Stimulated activated CD4-positive, alpha-beta T cell treated with anti-CD3 and anti-CD28 coated beads, Interleukin-15, amount 100 ng/mL, for 48 hours (primary cell): ENCODE measurements at regions not wholly inside any gene's neighbourhood (a gene's known extent, or its start where the extent isn't known, plus 50 kb on each side); places are given as distances from the start of the nearest gene placed in this dataset.
"Not testable (repeated sequence)": the region's sequence is repeated elsewhere in the genome, so short reads cannot be mapped to it uniquely, and the experiment has no call there.

ENCODE experiments used
- DNase-seq, 2 donors: peaks; one replicate each; pipeline ENCODE4 v3.0.0-alpha.2; 2020; ENCODE audit warnings: low read depth in 2 of 2

DNA sequence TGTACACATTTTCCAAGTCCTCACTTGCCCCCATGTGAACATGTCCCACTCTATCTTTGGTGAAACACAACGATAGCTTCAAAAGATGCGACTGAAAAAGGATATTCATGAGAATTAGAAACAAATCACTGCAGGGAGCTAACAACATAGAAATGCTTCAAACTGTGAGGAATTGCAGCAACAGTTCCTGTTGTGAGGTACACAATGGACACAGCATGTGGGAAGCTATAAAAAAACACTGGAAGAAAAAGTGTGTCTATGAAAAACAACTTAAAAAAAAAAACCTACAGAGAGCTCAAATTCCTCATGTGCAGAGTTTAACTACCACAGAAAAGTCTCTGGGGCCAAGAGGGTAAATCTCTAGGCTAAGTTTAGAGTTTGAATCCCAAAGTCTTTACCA lies 51.6 kb upstream of the BLTP1 start:
- no peak for DNase-seq

DNA sequence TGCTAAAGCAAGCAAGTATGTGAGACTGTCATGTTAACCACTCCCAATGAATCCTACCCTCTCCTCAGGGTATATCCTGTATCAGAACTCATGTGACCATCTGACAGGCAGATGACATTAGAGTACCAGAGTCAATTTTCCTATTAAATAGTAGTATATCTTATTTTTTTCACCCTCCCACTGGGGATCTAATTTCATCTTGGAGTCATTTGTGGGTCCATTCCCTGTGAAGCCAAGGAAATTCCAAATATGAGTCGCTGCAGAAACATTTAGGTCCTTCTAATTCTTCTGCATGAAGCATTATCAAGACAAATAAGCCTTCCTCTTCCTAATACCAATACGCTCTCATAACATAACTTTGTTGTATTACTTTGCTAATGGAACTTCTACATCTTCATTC lies 52.2 kb upstream of the BLTP1 start:
- no peak for DNase-seq

- DNase-seq, result no peak
Measured at GRCh38 chr4:122091836-122092405, 60.2 kb upstream of the BLTP1 start.

- DNase-seq, result no peak
Measured at GRCh38 chr4:122091397-122091796, 60.7 kb upstream of the BLTP1 start.

- no peak for DNase-seq
Measured at GRCh38 chr4:122090989-122091388, 61.1 kb upstream of the BLTP1 start.

DNA sequence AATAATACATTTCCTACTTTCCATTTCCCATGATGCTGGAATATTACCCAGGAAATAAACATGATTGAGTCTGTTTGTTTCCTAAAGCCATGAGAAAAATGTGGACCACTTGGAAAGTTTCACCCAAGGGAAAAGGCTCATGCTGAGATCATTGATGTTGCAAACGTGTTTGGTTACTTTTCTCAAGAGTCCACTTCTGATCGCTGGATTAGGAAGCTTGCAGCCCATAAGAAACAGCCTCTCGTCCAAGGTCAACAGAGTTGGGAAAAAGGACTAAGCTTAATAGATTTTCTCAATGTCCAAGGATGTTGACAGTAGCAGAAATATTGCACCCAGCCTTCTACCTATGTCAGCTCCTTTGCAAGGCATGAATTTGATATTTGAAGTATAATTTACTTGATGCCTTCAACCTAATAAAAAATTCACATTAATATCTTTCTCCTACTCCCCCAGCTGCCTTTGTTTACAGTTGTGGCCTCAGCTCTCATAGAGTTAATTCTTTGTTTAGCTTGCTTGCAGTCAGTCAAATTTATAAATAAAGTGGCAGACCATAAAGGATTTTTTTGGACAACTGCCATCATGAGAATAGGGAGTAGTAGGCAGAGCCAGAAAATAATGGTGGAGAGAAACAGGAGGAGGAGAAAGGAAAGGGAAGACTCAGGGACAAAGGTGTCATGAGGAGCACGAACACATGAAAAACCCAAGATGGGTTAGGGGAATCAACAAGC lies 65.6 kb upstream of the BLTP1 start:
- DNase-seq, result no peak

DNA sequence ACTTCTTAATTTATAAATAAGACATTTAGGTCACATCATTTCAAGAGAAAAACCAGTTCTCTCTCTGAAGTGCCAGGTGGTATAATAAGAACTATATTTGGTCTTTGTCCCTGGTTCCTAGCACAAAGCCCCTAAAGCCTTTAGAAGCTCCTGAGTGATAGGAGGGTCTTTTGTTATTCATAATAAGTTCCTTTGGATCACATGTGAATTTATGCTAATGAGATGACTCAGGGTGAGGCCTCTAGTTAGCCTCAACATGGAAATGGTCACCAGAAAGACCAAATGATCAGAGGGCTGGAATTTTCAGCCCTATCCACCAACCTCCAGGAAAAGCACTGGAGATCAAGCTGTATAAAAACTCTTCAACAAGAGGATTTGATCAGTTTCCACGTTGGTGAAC lies 68.1 kb upstream of the BLTP1 start:
- DNase-seq, result no peak

GRCh38 chr4:122083351-122083750 lies 68.8 kb upstream of the BLTP1 start:
- DNase-seq, result no peak

DNA sequence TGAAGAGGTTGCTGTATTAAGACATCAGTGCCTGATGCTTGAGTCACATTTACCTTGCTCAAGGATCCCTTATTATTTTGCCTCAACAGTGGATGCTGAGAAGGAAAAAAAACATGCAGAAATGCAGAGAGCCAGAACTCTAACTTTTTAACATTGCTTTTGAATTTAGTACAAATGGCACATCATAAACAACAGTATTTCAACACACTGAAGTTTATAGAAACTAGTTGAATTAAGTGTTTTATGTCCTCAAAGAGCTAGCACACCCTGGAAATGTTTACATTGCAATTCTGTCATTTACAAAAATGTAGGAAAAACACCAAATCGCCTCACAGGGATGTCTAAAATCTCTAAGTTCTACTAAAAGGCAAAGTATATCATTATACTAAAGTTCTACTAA lies 69.5 kb upstream of the BLTP1 start:
- DNase-seq, result no peak

- not testable (repeated sequence) for DNase-seq
Measured at GRCh38 chr4:122077653-122078052, 74.5 kb upstream of the BLTP1 start.

DNA sequence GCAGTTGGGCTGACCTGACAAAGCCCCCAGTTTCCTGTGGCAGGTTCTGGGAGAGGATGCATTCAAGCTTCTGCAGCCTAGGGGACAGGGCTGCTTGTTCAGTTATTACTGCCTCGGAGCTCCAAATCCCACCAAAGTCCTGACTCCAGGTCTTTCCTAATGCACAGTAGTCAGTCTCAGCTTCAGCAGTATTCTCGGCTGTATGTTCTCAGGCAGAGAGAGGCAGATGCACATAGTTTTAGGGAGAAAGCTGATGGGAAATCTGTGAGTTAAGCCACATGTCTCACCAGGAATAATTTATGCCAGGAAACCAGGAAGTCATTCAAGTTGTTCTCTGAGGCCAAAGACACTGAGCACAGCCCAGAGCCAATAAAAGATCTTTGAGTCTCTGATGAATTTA lies 75.3 kb upstream of the BLTP1 start:
- not testable (repeated sequence) for DNase-seq

- no peak for DNase-seq
Measured at GRCh38 chr4:122073615-122074014, 78.5 kb upstream of the BLTP1 start.

DNA sequence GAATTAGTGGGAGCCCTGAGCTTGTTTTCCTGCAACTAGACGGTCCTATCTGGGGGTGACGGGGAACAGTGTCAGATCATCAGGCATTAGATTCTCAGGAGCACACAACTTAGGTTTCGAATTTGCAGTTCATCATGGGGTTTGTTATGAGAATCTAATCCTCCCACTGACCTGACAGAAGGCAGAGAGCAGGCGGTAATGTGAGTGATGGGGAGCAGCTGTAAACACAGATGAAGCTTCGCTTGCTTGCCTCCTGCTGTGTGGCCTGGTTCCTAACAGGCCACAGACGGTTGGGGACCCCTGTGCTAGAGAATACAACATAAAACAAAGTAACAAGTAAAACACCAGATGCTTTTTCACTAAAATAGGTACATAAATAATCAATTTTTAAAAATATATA lies 86.2 kb upstream of the BLTP1 start:
- DNase-seq, result no peak

DNA sequence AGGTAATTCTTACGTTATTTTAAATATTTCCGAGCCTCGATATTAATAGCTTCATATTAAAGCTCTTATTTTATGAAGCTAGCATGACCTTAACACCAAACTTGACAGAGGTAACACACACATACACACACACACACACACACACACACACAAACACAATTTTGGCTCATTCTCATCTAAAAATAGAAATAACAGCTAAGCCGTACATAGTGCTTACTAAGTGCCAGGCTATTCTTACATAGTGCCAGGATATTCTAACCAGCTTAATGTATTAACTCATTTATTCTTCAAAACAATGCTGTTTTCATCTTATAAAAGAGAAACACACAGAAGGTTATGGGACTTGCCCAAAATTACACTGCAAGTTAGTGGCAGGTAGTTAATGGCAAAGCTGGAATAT lies 87.0 kb upstream of the BLTP1 start:
- DNase-seq, result no peak

GRCh38 chr4:122053186-122053585 lies 98.9 kb upstream of the BLTP1 start:
- DNase-seq, result no peak

- no peak for DNase-seq
Measured at GRCh38 chr4:122052677-122053076, 99.5 kb upstream of the BLTP1 start.

DNA sequence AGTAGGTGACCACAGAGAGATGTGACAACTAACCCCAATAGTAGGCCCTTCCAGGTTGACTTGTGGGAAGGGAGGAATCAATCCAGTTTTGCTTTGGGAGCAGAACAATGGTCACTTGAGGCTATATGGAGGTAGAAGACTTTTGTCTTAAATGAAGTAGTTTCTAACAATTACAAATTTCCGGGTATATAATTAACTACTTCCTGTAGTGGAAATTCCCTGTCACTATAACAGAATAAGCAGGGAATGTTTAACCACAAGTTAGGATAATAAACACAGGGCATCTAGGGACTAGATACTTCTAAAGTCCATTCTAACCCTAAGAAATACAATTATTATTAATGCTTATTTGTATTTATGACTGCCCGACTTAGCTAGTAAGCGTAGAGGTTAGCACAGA lies 99.0 kb upstream of the TRPC3 start:
- DNase-seq, result no peak

GRCh38 chr4:122047456-122048425 lies 95.9 kb upstream of the TRPC3 start:
- no peak for DNase-seq

DNA sequence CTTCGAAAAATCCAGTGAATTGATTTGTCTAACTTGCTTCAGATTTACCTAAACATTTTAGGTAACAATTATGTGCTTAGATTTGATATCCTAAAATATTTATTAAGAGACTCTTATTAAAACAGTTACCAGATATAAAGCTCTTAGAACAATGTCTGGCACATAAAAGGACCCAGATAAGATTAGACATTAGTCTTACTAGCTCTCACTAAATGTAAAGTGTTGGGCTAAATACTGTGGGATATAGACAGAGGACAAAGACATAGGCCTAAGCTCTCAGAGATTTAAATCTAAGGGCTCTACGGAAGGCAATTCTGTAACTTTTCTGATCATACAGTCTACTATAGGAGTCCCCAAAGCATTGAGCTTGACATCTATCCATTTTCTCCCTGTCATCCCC lies 94.4 kb upstream of the TRPC3 start:
- DNase-seq, result no peak

- DNase-seq, result no peak
Measured at GRCh38 chr4:122045533-122045932, 93.7 kb upstream of the TRPC3 start.

GRCh38 chr4:122044501-122044900 lies 92.6 kb upstream of the TRPC3 start:
- DNase-seq, result no peak

GRCh38 chr4:122041312-122041711 lies 89.5 kb upstream of the TRPC3 start:
- DNase-seq, result no peak

GRCh38 chr4:122038896-122039295 lies 87.0 kb upstream of the TRPC3 start:
- no peak for DNase-seq
